NCI-H524 treated with DMSO at 0.1 percent for 48 hours (cell line): ENCODE measurements at regions not wholly inside any gene's neighbourhood (a gene's known extent, or its start where the extent isn't known, plus 50 kb on each side); places are given as distances from the start of the nearest gene placed in this dataset.

Experiments
- DNase-seq: peaks from one replicate; lab custom pipeline; 2025; lab: John Stamatoyannopoulos, UW

- no peak for DNase-seq
Measured at GRCh38 chr17:77444984-77445759, 304.4 kb downstream of the SEC14L1 start.

DNA sequence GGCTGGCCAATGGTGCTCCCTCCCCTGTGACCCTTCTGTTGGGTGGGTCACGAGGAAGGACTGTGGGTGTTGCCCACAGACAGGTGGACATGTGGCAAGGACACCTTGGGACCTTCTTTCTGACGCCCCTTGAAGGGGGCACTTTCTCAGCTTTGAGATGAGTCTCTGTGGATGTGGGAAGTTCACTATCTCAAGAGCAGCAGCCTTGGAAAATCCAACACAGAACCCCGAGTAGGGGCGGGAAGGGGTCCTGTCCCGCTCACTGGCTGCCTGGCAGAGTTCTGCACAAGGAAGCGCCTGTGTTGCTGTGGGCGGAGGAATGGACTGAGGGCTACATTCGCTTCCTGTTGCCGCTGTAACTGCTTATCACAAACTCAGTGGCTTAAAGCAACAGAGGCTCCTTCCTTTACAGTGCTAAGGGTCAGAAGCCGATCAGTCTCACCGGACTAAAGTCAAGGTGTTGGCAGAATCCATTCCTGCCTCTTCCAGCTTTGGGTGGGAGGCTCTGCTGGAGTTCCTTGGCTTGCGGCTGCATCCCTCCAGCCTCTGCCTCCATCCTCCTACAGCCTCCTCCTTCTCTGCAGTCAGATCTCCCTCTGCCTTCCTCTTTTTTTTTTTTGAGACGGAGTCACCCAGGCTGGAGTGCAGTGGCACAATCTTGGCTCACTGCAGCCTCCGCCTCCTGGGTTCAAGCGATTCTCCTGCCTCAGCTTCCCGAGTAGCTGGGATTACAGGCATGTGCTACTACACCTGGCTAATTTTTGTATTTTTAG lies 305.2 kb downstream of the SEC14L1 start:
- DNase-seq: no peak

- DNase-seq: no peak
Measured at GRCh38 chr17:77446940-77447634, 306.3 kb downstream of the SEC14L1 start.

DNA sequence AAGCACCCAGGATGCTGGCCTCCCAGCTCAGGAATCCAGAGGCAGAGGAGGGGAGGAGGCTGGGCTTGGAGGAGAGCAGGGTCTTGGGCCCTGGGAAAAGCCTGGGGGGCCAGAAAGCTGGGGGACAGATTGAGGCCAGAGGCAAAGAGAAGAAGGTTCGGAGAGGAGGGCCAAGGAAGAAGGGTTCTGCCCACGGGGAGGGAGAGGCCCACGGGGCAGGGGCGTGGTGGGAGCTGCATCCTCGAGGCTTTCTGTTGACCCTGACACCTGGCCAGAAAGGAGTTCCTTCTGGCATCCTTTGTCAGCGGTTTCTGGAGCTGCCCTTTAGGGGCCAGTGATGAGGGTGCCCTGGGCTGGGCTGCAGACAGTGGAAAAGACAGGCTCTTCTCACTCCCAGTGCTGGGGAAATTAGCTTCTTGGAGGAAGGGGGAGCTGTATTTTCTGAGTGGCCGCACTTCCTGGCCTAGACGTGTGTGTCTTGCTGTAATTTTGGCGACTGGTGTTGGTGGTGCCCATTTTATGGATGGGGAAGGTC lies 308.7 kb downstream of the SEC14L1 start:
- DNase-seq: no peak

DNA sequence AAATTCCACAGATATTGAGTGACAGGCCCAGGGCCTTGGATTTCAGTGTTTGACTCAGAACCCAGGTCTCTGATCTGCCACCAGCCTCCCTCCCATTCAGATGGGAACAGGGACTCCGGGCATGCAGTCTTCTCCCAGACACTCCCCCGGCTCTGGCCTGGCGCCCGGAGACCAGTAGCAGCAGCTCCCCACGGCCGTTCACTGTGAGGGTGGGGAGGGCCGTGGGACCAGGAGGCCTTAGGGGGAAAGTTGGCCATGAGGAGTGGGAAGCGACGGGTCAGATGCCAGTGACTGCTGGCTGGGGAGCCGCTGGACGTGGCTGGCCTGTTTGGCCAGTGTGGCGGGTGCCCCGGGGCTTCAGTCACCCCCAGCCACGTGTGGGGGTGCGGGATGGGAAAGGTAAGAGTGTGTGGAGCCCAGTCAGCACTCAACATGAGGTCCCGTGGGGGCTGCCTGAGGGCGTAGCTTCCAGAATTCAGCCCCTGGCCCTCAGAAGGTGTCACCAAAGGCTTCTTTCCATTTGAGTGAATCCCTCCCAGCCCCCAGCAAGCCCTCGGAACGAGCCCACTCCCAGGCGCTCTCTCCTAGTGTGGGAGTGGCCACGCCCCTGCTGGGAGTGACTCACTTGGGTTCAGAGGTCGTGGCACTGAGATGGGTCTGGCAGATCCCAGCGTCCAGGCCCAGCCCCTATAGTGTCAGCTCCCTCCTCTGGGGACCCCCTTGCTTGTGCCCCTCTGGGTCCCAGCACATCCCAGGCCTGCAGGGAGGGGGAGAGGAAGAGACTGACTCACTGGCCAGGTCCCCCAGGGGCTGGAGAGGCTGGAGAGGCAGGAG lies 309.4 kb downstream of the SEC14L1 start:
- no peak for DNase-seq

- DNase-seq: no peak
Measured at GRCh38 chr17:77450742-77451244, 310.0 kb downstream of the SEC14L1 start.

- DNase-seq: peak; percentile 67
Measured at GRCh38 chr17:77451245-77451893, 310.6 kb downstream of the SEC14L1 start.

GRCh38 chr17:77451894-77452852 lies 311.4 kb downstream of the SEC14L1 start:
- DNase-seq: peak; percentile 83

DNA sequence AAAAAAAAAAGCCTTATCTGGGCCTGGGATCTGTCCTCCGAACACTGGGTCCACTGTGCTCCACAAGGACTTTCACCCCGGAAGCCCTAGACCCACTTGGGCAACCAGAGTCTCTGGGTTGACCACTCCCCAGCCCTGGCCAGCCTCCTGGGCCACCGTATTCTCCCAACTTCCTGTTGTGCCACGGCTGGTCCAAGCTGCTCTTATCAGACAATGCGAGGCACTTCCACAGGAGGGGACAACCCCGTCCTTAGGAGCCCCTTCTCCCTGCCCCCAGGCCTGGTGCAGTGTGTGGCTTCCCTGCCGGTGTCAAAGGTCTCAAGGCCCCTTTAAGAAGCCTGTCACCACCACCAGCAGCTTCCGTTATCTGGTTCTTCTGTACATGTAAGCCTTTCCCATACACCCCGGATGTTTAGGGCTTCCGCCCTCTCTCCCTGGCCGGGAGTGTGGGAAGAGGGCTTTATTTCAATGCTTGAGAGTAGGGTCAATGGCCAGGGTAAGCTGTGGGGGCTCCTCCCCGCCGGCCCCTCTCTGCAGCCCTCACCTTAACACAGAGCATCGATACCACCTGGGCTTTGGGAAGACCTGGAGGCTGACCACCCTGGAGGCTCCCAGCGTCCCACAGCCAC lies 313.0 kb downstream of the SEC14L1 start:
- DNase-seq: no peak

DNA sequence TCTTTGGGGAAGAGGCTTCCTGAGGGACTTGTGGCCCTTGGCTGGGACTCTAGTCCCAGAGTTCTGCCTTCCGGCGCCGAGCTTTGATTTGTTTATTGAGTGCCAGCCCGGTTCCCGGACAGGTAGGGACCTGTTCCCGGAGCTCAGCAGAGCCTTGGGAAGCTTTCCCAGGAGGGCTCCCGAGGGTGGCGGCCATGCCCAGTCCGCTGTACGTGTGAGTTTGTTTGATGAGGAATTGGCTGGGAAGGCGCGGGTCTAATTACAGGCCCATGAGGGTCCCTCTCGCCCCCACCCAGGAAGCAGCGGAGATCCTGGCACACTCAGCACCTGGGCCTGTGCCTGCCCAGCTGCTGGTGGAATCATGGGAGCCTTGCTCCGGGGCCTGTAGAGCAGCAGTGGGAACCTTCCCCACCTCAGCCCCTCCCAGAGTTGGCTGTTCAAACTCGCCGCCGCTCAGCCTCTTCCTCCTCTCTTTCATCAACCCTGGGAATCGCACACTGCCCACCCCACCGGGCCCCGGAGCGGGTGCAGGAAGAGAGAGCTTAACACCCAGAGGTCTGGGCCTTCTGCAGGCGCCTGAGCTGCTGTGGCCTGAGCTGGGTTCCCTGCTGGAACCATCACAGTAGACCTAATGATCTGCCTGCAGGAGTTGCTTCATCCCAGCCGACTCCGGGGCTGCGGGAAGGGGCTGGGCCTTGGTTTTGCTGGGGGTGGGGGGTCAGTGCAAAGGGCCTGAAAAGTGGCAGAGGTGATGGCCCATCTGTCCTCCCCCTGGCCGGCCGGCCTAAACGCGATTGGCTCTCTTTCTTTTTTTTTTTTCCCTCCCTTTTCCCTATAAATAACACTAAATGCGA lies 313.7 kb downstream of the SEC14L1 start:
- DNase-seq: no peak

DNA sequence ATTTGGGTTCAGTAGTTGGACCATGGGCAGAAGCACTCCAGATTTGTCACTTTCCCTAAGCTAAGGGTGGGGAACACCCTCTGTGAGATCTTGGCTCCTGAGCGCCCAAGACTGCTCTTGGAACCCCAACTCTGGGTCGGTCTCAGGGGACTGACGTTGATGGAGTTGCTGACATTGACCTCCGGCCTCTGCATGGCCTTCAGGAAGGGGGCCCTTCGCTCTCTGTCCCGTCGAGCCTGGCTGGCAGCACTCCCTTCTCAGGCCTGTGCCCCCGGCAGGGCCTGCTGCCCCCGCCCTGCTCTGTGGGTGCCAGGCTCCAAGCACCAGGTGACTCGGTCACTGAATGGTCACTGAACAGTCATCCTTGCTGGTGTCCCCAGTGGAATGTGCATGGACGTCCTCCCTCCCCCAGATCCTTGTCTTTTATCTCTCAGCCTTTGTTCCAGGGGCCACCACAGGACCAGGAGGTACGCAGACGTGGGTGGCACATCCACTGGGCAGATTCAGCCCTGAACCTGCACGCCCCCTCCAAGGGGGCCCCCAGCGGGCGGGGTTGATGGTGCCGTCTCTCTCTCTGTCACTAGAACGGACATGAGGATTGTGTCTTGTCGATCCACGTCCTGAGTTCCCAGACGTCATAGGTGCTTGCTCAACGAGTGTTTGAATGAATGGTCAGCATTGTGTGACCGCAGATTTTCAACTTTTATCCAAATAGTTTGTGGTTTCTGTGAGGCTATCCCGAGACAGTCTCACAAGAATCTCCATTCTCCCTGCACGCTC lies 314.5 kb downstream of the SEC14L1 start:
- no peak for DNase-seq

DNA sequence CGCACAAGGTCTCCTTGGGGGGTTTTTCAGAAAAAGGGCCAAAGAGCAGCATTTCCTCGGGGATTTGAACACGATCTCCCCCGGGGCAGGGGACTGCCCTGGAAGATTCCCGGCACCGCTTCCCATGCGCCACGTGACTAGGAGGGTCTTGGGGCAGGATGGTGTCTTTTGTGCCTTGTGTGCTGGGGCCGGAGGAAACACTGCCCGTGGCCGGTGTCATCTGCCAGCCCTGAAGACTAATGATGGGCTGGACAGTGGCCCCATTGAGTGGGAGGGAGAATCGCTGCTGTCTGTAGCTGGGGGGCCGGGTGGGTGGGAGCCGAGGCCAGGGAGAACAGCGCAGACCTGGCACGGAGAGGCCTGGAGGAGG lies 315.1 kb downstream of the SEC14L1 start:
- DNase-seq: no peak

DNA sequence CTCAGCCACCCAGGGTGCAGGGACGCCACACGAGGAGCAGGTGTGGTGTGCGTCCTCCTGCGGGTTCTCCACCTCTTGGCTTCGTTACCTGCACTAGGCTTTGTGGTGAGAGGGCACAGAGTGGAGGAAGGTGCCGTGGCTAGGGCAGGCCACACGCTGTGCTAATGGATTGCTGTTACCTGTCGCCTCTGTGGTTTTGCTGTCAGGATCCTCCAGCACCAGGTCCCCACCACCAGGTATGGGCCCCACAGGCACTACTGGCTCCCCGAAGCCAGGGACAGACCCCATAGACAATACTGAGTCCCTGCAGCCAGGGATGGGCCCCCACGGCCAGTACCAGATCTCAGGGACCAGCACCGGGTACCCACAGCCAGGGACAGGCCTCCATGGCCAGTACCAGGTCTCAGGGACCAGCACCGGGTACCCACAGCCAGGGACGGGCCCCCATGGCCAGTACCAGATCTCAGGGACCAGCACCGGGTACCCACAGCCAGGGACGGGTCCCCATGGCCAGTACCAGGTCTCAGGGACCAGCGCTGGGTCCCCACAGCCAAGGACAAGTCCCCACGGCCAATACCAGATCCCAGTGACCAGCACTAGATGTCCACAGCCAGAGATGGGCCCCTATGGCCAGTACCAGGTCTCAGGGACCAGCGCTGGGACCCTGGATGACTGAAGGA lies 315.6 kb downstream of the SEC14L1 start:
- no peak for DNase-seq

GRCh38 chr17:77456951-77457548 lies 316.3 kb downstream of the SEC14L1 start:
- DNase-seq: no peak

- DNase-seq: no peak
Measured at GRCh38 chr17:77457572-77458201, 316.9 kb downstream of the SEC14L1 start.
